B cell (primary cell): ENCODE measurements at regions not wholly inside any gene's neighbourhood (a gene's known extent, or its start where the extent isn't known, plus 50 kb on each side); places are given as distances from the start of the nearest gene placed in this dataset.

ENCODE experiments used
- ATAC-seq: fragments of 200-7000 bp; cut with Tn5 transposase; one replicate; pipeline ENCODE4 v1.10.0; 2021; ENCODE audit warnings: low read depth, mild to moderate bottlenecking, moderate number of reproducible peaks, moderate library complexity
- CTCF ChIA-PET: fragments of 350-600 bp; sonication (Branson Sonifier 250); formaldehyde crosslinking; loops from one replicate; lab custom pipeline; 2021; ENCODE audit warnings: antibody characterized with exemption, inconsistent platforms; lab: Charles Lee
- POLR2A ChIA-PET: fragments of 350-600 bp; sonication (Branson Sonifier 250); formaldehyde crosslinking; loops from one replicate; lab custom pipeline; 2021; ENCODE audit warnings: antibody characterized with exemption; lab: Charles Lee
- DNase-seq: peaks from one replicate; pipeline ENCODE4 v3.0.0; 2013
- H2AFZ ChIP-seq: 2 replicates; pipeline ENCODE4 v1.6.1; 2012; ENCODE audit warnings: mild to moderate bottlenecking, low read depth, low read length; ENCODE audit not compliant: insufficient read depth, poor library complexity, severe bottlenecking
- H3K27ac ChIP-seq, 2 donors: 1 replicate in 1 of 2; 2 replicates in 1 of 2; pipeline ENCODE4 v1.5.1; 2012 to 2013; ENCODE audit warnings: low read length in 2 of 2, mild to moderate bottlenecking in 2 of 2, moderate library complexity in 1 of 2
- H3K27me3 ChIP-seq, 4 experiments: fragments of 200-600 bp in 1 of 4; sonication (generic) in 1 of 4; replicated peaks in 1 of 4; 1 replicate in 2 of 4; 2 replicates in 2 of 4; pipeline versions ENCODE4 v1.6.1 to v1.7.0; 2013 to 2016; ENCODE audit warnings: low read length in 3 of 4, mild to moderate bottlenecking in 2 of 4, mixed read lengths in 1 of 4, moderate library complexity in 1 of 4; ENCODE audit not compliant: insufficient read depth in 4 of 4, control insufficient read depth in 3 of 4; ENCODE audit errors: control extremely low read depth in 1 of 4
- H3K36me3 ChIP-seq, 2 experiments: replicated peaks in 1 of 2; 1 replicate in 1 of 2; 2 replicates in 1 of 2; pipeline versions ENCODE4 v1.6.1 to v1.7.1; 2013; ENCODE audit warnings: low read length in 1 of 2; ENCODE audit not compliant: insufficient read depth in 2 of 2, control insufficient read depth in 1 of 2; ENCODE audit errors: control extremely low read depth in 1 of 2, extremely low read depth in 1 of 2
- H3K4me1 ChIP-seq, 2 donors: fragments of 200-600 bp in 1 of 2; sonication (generic) in 1 of 2; 1 replicate in 1 of 2; 2 replicates in 1 of 2; pipeline versions ENCODE4 v1.5.1 to v1.6.1; 2013 to 2017; ENCODE audit warnings: low read length in 2 of 2; ENCODE audit not compliant: control insufficient read depth in 2 of 2, insufficient read depth in 2 of 2
- H3K4me2 ChIP-seq: replicated peaks from 2 replicates; pipeline ENCODE3; 2012; ENCODE audit warnings: mild to moderate bottlenecking, low read depth, low read length; ENCODE audit not compliant: poor library complexity, severe bottlenecking
- H3K4me3 ChIP-seq, 5 experiments: fragments of 200-600 bp in 1 of 5; sonication (generic) in 1 of 5; 1 replicate in 3 of 5; 2 replicates in 2 of 5; pipeline versions ENCODE4 v1.5.1 to v1.7.0; 2011 to 2016; ENCODE audit warnings: low read length in 4 of 5, mild to moderate bottlenecking in 4 of 5, low read depth in 2 of 5, control low read depth in 1 of 5, moderate library complexity in 1 of 5; ENCODE audit not compliant: insufficient read depth in 1 of 5; ENCODE audit errors: control extremely low read depth in 1 of 5, extremely low read depth in 1 of 5
- H3K79me2 ChIP-seq: fragments of 200-600 bp; sonication (generic); one replicate; pipeline ENCODE4 v1.6.0; 2016; ENCODE audit warnings: low read length; ENCODE audit not compliant: control insufficient read depth, insufficient read depth
- H3K9ac ChIP-seq: fragments of 200-600 bp; sonication (generic); 2 replicates; pipeline ENCODE4 v1.6.1; 2017; ENCODE audit warnings: mild to moderate bottlenecking, low read length, moderate library complexity
- H3K9me3 ChIP-seq, 3 donors: one replicate each; pipeline versions ENCODE4 v1.6.1 to v1.7.1; 2013; ENCODE audit warnings: low read length in 2 of 3; ENCODE audit not compliant: control insufficient read depth in 2 of 3, insufficient read depth in 1 of 3; ENCODE audit errors: control extremely low read depth in 1 of 3
- H4K20me1 ChIP-seq: 2 replicates; pipeline ENCODE4 v1.6.0; 2012; ENCODE audit warnings: mild to moderate bottlenecking, low read length; ENCODE audit not compliant: insufficient read depth, control insufficient read depth, poor library complexity, severe bottlenecking
- H3K27ac Mint-ChIP-seq: one replicate; pipeline ENCODE4 v1.8.0; 2021; ENCODE audit warnings: mixed read lengths
- H3K27me3 Mint-ChIP-seq: one replicate; pipeline ENCODE4 v1.8.0; 2021; ENCODE audit warnings: mixed read lengths
- H3K4me1 Mint-ChIP-seq: one replicate; pipeline ENCODE4 v1.8.0; 2021; ENCODE audit warnings: mixed read lengths
- H3K4me3 Mint-ChIP-seq: one replicate; pipeline ENCODE4 v1.8.0; 2021; ENCODE audit warnings: mixed read lengths
- H3K9me3 Mint-ChIP-seq: one replicate; pipeline ENCODE4 v1.8.0; 2022; ENCODE audit warnings: mixed read lengths; ENCODE audit not compliant: insufficient read depth
- EZH2 ChIP-seq: IDR thresholded peaks from 2 replicates; pipeline ENCODE4 v1.6.1; 2012; ENCODE audit warnings: borderline replicate concordance, low read depth, mild to moderate bottlenecking, moderate library complexity, low read length; ENCODE audit not compliant: insufficient read depth, poor library complexity, severe bottlenecking
- WGBS: methylation state at CpG from one replicate; pipeline ENCODE4 v1.1.5; 2013; ENCODE audit warnings: missing lambda C conversion rate; ENCODE audit not compliant: insufficient coverage; 5-methylcytosine and 5-hydroxymethylcytosine counted together
- intact Hi-C: fragments of 100-400 bp; cut with micrococcal nuclease; formaldehyde crosslinking; loops from one replicate; pipeline ENCODE4 v1.10.0; 2022
- TF ChIP-seq, protein P1 (sequence below): fragments of 200-600 bp; IDR thresholded peaks from one replicate; pipeline ENCODE4 v1.8.0; 2022; ENCODE audit warnings: antibody characterized with exemption, mild to moderate bottlenecking

DNA sequence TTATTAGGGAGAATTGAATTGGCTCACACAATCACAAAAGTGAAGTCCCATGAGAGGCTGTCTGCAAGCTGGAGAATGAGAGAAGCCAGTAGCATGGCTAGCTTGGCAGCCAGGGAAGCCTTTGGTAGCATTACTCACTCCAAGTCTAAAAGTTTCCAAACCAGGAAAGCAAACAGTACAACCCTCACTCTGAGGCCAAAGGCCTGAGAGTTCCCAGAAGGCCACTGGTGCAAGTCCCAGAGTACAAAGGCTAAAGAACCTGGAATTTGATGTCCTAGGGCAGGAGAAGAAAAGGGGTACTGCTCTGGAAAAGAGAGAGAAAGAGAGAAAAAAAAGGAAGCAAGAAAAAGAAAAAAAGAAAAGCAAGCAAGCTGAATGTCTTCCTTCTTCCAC, 318.2 kb downstream of the RND3 start:
- Mint-ChIP-seq H3K4me3 (no peak overlapping the region), H3K27me3 (no peaks in the 10 kb centered on the region), H3K9me3 (peaks cover 8% of the 10 kb centered on the region), H3K27ac (no peak overlapping the region), H3K4me1 (no peaks in the 10 kb centered on the region)
- ChIA-PET POLR2A (no interaction called here), CTCF (no interaction called here)
- no peak overlapping the region for H3K4me3 ChIP-seq
- no peaks in the 10 kb centered on the region for H3K36me3 ChIP-seq
- H3K27ac ChIP-seq, result no peak overlapping the region
- no peak overlapping the region for H3K9ac ChIP-seq
- intact Hi-C loops, result no loop called here
- H4K20me1 ChIP-seq, result no peaks in the 10 kb centered on the region
- no peak for DNase-seq
- H3K27me3 ChIP-seq, result no peaks in the 10 kb centered on the region
- H3K4me1 ChIP-seq, result no peaks in the 10 kb centered on the region
- TF ChIP-seq EZH2, result no peak
- TF ChIP-seq, protein P1, sequence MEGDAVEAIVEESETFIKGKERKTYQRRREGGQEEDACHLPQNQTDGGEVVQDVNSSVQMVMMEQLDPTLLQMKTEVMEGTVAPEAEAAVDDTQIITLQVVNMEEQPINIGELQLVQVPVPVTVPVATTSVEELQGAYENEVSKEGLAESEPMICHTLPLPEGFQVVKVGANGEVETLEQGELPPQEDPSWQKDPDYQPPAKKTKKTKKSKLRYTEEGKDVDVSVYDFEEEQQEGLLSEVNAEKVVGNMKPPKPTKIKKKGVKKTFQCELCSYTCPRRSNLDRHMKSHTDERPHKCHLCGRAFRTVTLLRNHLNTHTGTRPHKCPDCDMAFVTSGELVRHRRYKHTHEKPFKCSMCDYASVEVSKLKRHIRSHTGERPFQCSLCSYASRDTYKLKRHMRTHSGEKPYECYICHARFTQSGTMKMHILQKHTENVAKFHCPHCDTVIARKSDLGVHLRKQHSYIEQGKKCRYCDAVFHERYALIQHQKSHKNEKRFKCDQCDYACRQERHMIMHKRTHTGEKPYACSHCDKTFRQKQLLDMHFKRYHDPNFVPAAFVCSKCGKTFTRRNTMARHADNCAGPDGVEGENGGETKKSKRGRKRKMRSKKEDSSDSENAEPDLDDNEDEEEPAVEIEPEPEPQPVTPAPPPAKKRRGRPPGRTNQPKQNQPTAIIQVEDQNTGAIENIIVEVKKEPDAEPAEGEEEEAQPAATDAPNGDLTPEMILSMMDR, result no peak
- no peak for ATAC-seq
- peaks cover 0 to 7% (median 0%) of the 10 kb centered on the region in 3 donors for H3K9me3 ChIP-seq
- no peak overlapping the region for H2AFZ ChIP-seq
- no peak overlapping the region for H3K4me2 ChIP-seq
- no peaks in the 10 kb centered on the region for H3K79me2 ChIP-seq

DNA sequence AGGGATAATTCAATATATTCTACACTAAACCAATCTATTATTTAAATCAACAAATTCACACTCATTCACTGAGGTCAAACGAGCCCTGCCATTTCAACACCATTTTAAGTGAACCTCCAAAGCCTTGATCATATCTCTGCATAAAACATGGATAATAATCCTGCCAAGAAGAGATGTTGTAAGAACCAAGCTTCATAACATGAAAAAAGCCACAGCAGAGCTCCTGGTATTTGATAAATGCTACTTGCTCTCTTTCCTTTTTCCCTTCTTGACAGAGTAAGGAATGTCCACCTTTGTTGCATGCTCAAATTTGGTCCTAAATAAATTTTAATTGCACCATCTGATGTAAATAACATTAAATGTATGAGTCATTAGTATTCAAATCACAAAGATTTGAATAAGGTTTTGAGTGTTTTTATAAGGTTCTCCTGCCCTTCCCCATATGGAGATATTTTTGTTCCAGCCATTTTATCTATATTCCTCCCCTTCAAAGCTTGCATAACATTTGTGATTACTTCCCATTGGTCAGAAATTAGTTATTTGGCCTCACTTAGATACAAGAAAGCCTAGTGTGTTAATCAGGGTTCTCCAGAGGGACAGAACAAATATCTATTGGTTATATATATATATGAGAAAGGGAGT, 318.8 kb downstream of the RND3 start:
- Histone ChIP-seq H3K79me2 (no peaks in the 10 kb centered on the region), H2AFZ (no peak overlapping the region), H3K9me3 (peaks cover 0 to 7% (median 0%) of the 10 kb centered on the region in 3 donors), H3K4me2 (no peak overlapping the region), H3K9ac (no peak overlapping the region), H3K27ac (no peak overlapping the region), H3K36me3 (no peaks in the 10 kb centered on the region), H3K4me1 (no peaks in the 10 kb centered on the region), H3K27me3 (no peaks in the 10 kb centered on the region), H3K4me3 (no peak overlapping the region), H4K20me1 (no peaks in the 10 kb centered on the region)
- H3K27me3 Mint-ChIP-seq, result no peaks in the 10 kb centered on the region
- H3K9me3 Mint-ChIP-seq, result peaks cover 8% of the 10 kb centered on the region
- no peak for DNase-seq
- CTCF ChIA-PET, result no interaction called here
- TF ChIP-seq, protein P1, result no peak
- no peak for TF ChIP-seq EZH2
- WGBS, result no CpG with 5 or more reads among the region's 1 CpG
- POLR2A ChIA-PET, result no interaction called here
- H3K27ac Mint-ChIP-seq, result no peak overlapping the region
- no peak overlapping the region for H3K4me3 Mint-ChIP-seq
- no peak for ATAC-seq
- no peaks in the 10 kb centered on the region for H3K4me1 Mint-ChIP-seq
- intact Hi-C loops, result no loop called here
